WTC11 (cell line): ENCODE measurements at regions not wholly inside any gene's neighbourhood (a gene's known extent, or its start where the extent isn't known, plus 50 kb on each side); places are given as distances from the start of the nearest gene placed in this dataset.
"Not testable (repeated sequence)": the region's sequence is repeated elsewhere in the genome, so short reads cannot be mapped to it uniquely, and the experiment has no call there.

Experiments
- ATAC-seq: fragments of 200-7000 bp; cut with Tn5 transposase; 2 replicates; pipeline ENCODE4 v1.10.0; 2021; ENCODE audit warnings: mild to moderate bottlenecking, moderate library complexity
- CTCF ChIA-PET: fragments of 300-600 bp; sonication (Branson Sonifier 250); formaldehyde crosslinking; loops from one replicate; lab custom pipeline; 2021; ENCODE audit warnings: antibody characterized with exemption; lab: Charles Lee
- POLR2A ChIA-PET: fragments of 350-600 bp; sonication (Branson Sonifier 250); formaldehyde crosslinking; loops from one replicate; lab custom pipeline; 2021; ENCODE audit warnings: antibody characterized with exemption; lab: Charles Lee
- DNase-seq: peaks from one replicate; pipeline ENCODE4 v3.0.0; 2021; ENCODE audit warnings: low spot score
- H3K27ac Mint-ChIP-seq: 2 replicates; pipeline ENCODE4 v1.8.0; 2021; ENCODE audit warnings: mixed read lengths
- H3K27me3 Mint-ChIP-seq: 2 replicates; pipeline ENCODE4 v1.8.0; 2021; ENCODE audit warnings: low read depth, mild to moderate bottlenecking, moderate library complexity, mixed read lengths
- H3K36me3 Mint-ChIP-seq: 2 replicates; pipeline ENCODE4 v1.8.0; 2021; ENCODE audit warnings: mixed read lengths
- H3K4me1 Mint-ChIP-seq: 2 replicates; pipeline ENCODE4 v1.8.0; 2022; ENCODE audit warnings: mixed read lengths
- H3K4me3 Mint-ChIP-seq: 2 replicates; pipeline ENCODE4 v1.8.0; 2021; ENCODE audit warnings: mild to moderate bottlenecking, moderate library complexity, mixed read lengths
- H3K9me3 Mint-ChIP-seq: 2 replicates; pipeline ENCODE4 v1.8.0; 2021; ENCODE audit warnings: mixed read lengths
- ATF1 ChIP-seq: sonication (generic); formaldehyde crosslinking; IDR thresholded peaks from 2 replicates; pipeline ENCODE4 v1.8.1; 2023; ENCODE audit warnings: mild to moderate bottlenecking, moderate library complexity, missing genetic modification reagents
- ESRRA ChIP-seq: sonication (generic); formaldehyde crosslinking; IDR thresholded peaks from 2 replicates; pipeline ENCODE4 v1.8.1; 2022; ENCODE audit warnings: mild to moderate bottlenecking, missing genetic modification reagents, borderline replicate concordance
- FOXJ3 ChIP-seq: sonication (generic); formaldehyde crosslinking; IDR thresholded peaks from 2 replicates; pipeline ENCODE4 v1.9.0; 2021; ENCODE audit warnings: missing genetic modification reagents, mild to moderate bottlenecking, borderline replicate concordance
- GRHL2 ChIP-seq: fragments of 250-450 bp; sonication (Bioruptor Pico); IDR thresholded peaks from 2 replicates; pipeline ENCODE4 v1.8.0; 2022; ENCODE audit warnings: mild to moderate bottlenecking, moderate library complexity; ENCODE audit not compliant: insufficient replicate concordance, severe bottlenecking
- GTF2I ChIP-seq: fragments of 250-450 bp; sonication (Bioruptor Pico); conservative IDR thresholded peaks from 2 replicates; pipeline ENCODE4 v1.4.0; 2021; ENCODE audit warnings: mild to moderate bottlenecking
- IRF2 ChIP-seq: sonication (generic); formaldehyde crosslinking; IDR thresholded peaks from 2 replicates; pipeline ENCODE4 v1.8.0; 2022; ENCODE audit warnings: low read depth, missing genetic modification reagents, borderline replicate concordance
- JUN ChIP-seq: sonication (generic); formaldehyde crosslinking; IDR thresholded peaks from 2 replicates; pipeline ENCODE4 v1.8.0; 2023; ENCODE audit warnings: mild to moderate bottlenecking, missing genetic modification reagents
- MXD4 ChIP-seq: fragments of 250-450 bp; sonication (Bioruptor Pico); IDR thresholded peaks from 2 replicates; pipeline ENCODE4 v1.8.0; 2021; ENCODE audit warnings: mild to moderate bottlenecking, moderate library complexity, borderline replicate concordance
- NFYB ChIP-seq: sonication (generic); formaldehyde crosslinking; conservative IDR thresholded peaks from 2 replicates; pipeline ENCODE4 v1.8.0; 2022; ENCODE audit warnings: low read depth, missing genetic modification reagents
- NR1H2 ChIP-seq: sonication (generic); formaldehyde crosslinking; IDR thresholded peaks from 2 replicates; pipeline ENCODE4 v1.9.0; 2021; ENCODE audit warnings: mild to moderate bottlenecking, moderate library complexity, missing genetic modification reagents
- NR2C2 ChIP-seq: sonication (generic); formaldehyde crosslinking; IDR thresholded peaks from 2 replicates; pipeline ENCODE4 v1.8.0; 2022; ENCODE audit warnings: mild to moderate bottlenecking, missing genetic modification reagents
- NR3C1 ChIP-seq: sonication (generic); formaldehyde crosslinking; conservative IDR thresholded peaks from 2 replicates; pipeline ENCODE4 v1.8.1; 2023; ENCODE audit warnings: low read depth, mild to moderate bottlenecking, missing genetic modification reagents
- SMAD3 ChIP-seq: sonication (generic); formaldehyde crosslinking; IDR thresholded peaks from 2 replicates; pipeline ENCODE4 v1.8.0; 2022; ENCODE audit warnings: missing genetic modification reagents, mild to moderate bottlenecking, borderline replicate concordance
- SMAD4 ChIP-seq: sonication (generic); formaldehyde crosslinking; IDR thresholded peaks from 2 replicates; pipeline ENCODE4 v1.8.0; 2022; ENCODE audit warnings: mild to moderate bottlenecking, missing genetic modification reagents
- SP1 ChIP-seq: sonication (generic); formaldehyde crosslinking; conservative IDR thresholded peaks from 2 replicates; pipeline ENCODE4 v1.8.1; 2022; ENCODE audit warnings: missing genetic modification reagents
- TCF7 ChIP-seq: sonication (generic); formaldehyde crosslinking; IDR thresholded peaks from 2 replicates; pipeline ENCODE4 v1.8.0; 2022; ENCODE audit warnings: mild to moderate bottlenecking, low read depth, missing genetic modification reagents, moderate library complexity
- TEAD1 ChIP-seq: sonication (generic); formaldehyde crosslinking; IDR thresholded peaks from 2 replicates; pipeline ENCODE4 v1.8.0; 2022; ENCODE audit warnings: mild to moderate bottlenecking, missing genetic modification reagents
- ZNF416 ChIP-seq: fragments of 250-450 bp; sonication (Bioruptor Pico); IDR thresholded peaks from 2 replicates; pipeline ENCODE4 v1.9.0; 2021; ENCODE audit warnings: mild to moderate bottlenecking, inconsistent platforms
- TF ChIP-seq, protein P1 (sequence below): fragments of 200-600 bp; IDR thresholded peaks from 2 replicates; pipeline ENCODE4 v1.8.0; 2022; ENCODE audit warnings: antibody characterized with exemption
- TF ChIP-seq, protein P2 (sequence below): sonication (generic); formaldehyde crosslinking; IDR thresholded peaks from 2 replicates; pipeline ENCODE4 v1.8.1; 2022; ENCODE audit warnings: low read depth, mild to moderate bottlenecking, moderate library complexity, missing genetic modification reagents, borderline replicate concordance
- TF ChIP-seq, protein P3 (sequence below): sonication (generic); formaldehyde crosslinking; IDR thresholded peaks from 2 replicates; pipeline ENCODE4 v1.8.1; 2023; ENCODE audit warnings: mild to moderate bottlenecking, missing genetic modification reagents, borderline replicate concordance
- TF ChIP-seq, protein P4 (sequence below): sonication (generic); formaldehyde crosslinking; IDR thresholded peaks from 2 replicates; pipeline ENCODE4 v1.8.1; 2023; ENCODE audit warnings: mild to moderate bottlenecking, missing genetic modification reagents

DNA sequence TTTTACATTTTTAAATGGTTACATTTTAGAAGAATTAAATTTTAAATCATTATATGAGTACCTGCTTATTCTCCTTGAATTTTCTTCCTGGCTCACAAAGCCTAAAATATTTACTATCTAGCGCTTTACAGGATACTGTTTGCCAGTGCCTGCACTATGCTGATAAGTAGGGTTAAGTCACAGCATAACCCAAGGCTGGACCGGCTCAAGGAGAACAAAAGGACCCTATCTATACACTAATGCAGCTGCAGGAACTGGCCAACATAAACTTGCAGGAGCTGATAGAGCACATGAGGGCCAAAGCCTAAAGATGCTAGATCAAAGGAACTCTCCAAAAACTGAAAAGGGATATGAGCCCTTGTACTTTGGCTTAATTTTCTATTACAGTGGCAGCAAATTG is 1086.9 kb upstream of the TMPRSS15 start (continued):
- TF ChIP-seq, protein P1, sequence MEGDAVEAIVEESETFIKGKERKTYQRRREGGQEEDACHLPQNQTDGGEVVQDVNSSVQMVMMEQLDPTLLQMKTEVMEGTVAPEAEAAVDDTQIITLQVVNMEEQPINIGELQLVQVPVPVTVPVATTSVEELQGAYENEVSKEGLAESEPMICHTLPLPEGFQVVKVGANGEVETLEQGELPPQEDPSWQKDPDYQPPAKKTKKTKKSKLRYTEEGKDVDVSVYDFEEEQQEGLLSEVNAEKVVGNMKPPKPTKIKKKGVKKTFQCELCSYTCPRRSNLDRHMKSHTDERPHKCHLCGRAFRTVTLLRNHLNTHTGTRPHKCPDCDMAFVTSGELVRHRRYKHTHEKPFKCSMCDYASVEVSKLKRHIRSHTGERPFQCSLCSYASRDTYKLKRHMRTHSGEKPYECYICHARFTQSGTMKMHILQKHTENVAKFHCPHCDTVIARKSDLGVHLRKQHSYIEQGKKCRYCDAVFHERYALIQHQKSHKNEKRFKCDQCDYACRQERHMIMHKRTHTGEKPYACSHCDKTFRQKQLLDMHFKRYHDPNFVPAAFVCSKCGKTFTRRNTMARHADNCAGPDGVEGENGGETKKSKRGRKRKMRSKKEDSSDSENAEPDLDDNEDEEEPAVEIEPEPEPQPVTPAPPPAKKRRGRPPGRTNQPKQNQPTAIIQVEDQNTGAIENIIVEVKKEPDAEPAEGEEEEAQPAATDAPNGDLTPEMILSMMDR = no peak
- TF ChIP-seq GTF2I (CRISPR knock-in tag) (no peak), GRHL2 (no peak)
- TF ChIP-seq, all 79 proteins: peak for 0

DNA sequence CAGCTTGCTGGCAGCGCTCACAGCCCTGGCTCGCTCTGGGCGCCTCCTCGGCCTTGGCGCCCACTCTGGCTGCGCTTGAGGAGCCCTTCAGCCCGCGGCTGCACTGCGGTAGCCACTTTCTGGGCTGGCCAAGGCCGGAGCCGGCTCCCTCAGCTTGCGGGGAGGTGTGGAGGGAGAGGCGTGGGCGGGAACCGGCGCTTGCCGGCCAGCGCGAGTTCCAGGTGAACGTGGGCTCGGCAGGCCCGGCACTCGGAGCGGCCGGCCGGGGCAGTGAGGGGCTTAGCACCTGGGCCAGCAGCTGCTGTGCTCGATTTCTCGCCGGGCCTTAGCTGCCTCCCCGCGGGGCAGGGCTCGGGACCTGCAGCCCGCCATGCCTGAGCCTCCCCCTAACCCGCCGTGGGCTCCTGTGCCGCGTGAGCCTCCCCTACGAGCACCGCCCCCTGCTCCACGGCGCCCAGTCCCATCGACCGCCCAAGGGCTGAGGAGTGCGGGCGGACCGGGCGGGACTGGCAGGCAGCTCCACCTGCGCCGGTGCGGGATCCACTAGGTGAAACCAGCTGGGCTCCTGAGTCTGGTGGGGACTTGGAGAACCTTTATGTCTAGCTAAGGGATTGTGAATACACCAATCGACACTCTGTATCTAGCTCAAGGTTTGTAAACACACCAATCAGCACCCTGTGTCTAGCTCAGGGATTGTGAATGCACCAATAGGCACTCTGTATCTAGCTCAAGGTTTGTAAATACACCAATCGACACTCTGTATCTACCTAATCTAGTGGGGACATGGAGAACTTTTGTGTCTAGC is 1090.1 kb upstream of the TMPRSS15 start:
- H3K4me3 Mint-ChIP-seq, ATAC-seq, CTCF ChIA-PET, POLR2A ChIA-PET, H3K27ac Mint-ChIP-seq, H3K27me3 Mint-ChIP-seq, H3K36me3 Mint-ChIP-seq, DNase-seq, H3K4me1 Mint-ChIP-seq: not testable (repeated sequence)
- H3K9me3 Mint-ChIP-seq = peaks cover 16% of the 10 kb centered on the region

DNA sequence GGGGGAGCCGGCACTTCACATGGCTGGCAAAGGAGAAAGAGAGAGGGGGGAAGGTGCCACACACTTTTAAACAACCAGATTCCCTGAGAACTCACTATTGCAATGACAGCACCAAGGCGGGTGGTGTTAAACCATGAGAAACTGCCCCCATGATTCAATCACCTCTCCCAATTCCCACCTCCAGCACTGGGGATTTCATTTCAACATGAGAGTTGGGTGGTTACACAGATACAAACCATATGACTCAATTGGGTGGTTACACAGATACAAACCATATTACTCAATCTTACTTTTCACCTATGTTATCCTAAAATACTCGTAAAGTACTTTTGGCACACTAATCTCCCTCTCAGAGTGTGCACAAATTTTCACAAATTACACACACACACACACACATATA is 1097.5 kb upstream of the TMPRSS15 start:
- no peak for ATAC-seq

More for the DNA sequence above, 1097.5 kb upstream of the TMPRSS15 start:
- H3K27ac Mint-ChIP-seq = no peak overlapping the region
- peaks cover 4% of the 10 kb centered on the region for H3K9me3 Mint-ChIP-seq
- CTCF ChIA-PET = no interaction called here
- no peaks in the 10 kb centered on the region for H3K27me3 Mint-ChIP-seq
- no peak overlapping the region for H3K4me3 Mint-ChIP-seq
- H3K4me1 Mint-ChIP-seq = peaks cover 2% of the 10 kb centered on the region
- no peak for DNase-seq
- H3K36me3 Mint-ChIP-seq = peaks cover 4% of the 10 kb centered on the region
- TF ChIP-seq TCF7 (CRISPR knock-in tag) (no peak), SMAD3 (CRISPR knock-in tag) (no peak), ATF1 (CRISPR knock-in tag) (no peak), IRF2 (no peak), NR3C1 (CRISPR knock-in tag) (no peak), TEAD1 (no peak), JUN (CRISPR knock-in tag) (no peak), GTF2I (CRISPR knock-in tag) (no peak), SP1 (no peak), MXD4 (CRISPR knock-in tag) (no peak), FOXJ3 (no peak), NR1H2 (no peak), NFYB (CRISPR knock-in tag) (no peak), NR2C2 (CRISPR knock-in tag) (no peak), SMAD4 (no peak), ESRRA (CRISPR knock-in tag) (no peak), ZNF416 (CRISPR knock-in tag) (no peak)
- TF ChIP-seq, protein P2, sequence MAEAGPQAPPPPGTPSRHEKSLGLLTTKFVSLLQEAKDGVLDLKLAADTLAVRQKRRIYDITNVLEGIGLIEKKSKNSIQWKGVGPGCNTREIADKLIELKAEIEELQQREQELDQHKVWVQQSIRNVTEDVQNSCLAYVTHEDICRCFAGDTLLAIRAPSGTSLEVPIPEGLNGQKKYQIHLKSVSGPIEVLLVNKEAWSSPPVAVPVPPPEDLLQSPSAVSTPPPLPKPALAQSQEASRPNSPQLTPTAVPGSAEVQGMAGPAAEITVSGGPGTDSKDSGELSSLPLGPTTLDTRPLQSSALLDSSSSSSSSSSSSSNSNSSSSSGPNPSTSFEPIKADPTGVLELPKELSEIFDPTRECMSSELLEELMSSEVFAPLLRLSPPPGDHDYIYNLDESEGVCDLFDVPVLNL (CRISPR knock-in tag) = no peak
- TF ChIP-seq, protein P3, sequence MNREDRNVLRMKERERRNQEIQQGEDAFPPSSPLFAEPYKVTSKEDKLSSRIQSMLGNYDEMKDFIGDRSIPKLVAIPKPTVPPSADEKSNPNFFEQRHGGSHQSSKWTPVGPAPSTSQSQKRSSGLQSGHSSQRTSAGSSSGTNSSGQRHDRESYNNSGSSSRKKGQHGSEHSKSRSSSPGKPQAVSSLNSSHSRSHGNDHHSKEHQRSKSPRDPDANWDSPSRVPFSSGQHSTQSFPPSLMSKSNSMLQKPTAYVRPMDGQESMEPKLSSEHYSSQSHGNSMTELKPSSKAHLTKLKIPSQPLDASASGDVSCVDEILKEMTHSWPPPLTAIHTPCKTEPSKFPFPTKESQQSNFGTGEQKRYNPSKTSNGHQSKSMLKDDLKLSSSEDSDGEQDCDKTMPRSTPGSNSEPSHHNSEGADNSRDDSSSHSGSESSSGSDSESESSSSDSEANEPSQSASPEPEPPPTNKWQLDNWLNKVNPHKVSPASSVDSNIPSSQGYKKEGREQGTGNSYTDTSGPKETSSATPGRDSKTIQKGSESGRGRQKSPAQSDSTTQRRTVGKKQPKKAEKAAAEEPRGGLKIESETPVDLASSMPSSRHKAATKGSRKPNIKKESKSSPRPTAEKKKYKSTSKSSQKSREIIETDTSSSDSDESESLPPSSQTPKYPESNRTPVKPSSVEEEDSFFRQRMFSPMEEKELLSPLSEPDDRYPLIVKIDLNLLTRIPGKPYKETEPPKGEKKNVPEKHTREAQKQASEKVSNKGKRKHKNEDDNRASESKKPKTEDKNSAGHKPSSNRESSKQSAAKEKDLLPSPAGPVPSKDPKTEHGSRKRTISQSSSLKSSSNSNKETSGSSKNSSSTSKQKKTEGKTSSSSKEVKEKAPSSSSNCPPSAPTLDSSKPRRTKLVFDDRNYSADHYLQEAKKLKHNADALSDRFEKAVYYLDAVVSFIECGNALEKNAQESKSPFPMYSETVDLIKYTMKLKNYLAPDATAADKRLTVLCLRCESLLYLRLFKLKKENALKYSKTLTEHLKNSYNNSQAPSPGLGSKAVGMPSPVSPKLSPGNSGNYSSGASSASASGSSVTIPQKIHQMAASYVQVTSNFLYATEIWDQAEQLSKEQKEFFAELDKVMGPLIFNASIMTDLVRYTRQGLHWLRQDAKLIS (CRISPR knock-in tag) = no peak
- TF ChIP-seq, protein P4, sequence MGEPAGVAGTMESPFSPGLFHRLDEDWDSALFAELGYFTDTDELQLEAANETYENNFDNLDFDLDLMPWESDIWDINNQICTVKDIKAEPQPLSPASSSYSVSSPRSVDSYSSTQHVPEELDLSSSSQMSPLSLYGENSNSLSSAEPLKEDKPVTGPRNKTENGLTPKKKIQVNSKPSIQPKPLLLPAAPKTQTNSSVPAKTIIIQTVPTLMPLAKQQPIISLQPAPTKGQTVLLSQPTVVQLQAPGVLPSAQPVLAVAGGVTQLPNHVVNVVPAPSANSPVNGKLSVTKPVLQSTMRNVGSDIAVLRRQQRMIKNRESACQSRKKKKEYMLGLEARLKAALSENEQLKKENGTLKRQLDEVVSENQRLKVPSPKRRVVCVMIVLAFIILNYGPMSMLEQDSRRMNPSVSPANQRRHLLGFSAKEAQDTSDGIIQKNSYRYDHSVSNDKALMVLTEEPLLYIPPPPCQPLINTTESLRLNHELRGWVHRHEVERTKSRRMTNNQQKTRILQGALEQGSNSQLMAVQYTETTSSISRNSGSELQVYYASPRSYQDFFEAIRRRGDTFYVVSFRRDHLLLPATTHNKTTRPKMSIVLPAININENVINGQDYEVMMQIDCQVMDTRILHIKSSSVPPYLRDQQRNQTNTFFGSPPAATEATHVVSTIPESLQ = no peak
- POLR2A ChIA-PET = no interaction called here
